HG03432 (cell line): ENCODE measurements at regions not wholly inside any gene's neighbourhood (a gene's known extent, or its start where the extent isn't known, plus 50 kb on each side); places are given as distances from the start of the nearest gene placed in this dataset.
A peak's percentile ranks its signal among the peaks of the same experiment; 100 is the strongest.
"Not testable (repeated sequence)": the region's sequence is repeated elsewhere in the genome, so short reads cannot be mapped to it uniquely, and the experiment has no call there.

Experiments used
- ATAC-seq: cut with Tn5 transposase; IDR thresholded peaks from one replicate; pipeline ENCODE4 v1.9.1; 2021; ENCODE audit warnings: mild to moderate bottlenecking, moderate library complexity; ENCODE audit not compliant: unreplicated experiment

- no peak for ATAC-seq
Observed at GRCh38 chrX:46235778-46236177, 309.4 kb downstream of the ZNF674 start.

DNA sequence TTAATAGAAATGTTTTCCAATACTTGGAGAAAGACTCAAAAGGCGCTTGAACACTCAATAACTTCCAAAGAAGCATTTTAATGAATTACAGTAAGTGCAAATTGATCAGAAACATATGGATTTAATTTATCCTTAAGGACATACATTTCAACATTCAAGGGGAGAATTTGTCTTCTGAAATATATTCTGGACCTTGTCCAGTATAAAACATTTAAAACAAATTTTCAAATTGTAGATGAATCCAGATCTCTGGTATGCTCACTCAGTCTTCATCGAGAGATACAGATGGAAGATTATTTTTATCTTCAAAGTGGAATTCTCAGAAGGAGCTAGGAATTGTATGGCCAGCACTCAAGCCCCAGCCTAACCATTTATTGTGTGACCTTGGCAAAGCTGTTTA is 310.4 kb downstream of the ZNF674 start:
- ATAC-seq = no peak

- no peak for ATAC-seq
Observed at GRCh38 chrX:46228389-46228788, 316.8 kb downstream of the ZNF674 start.

GRCh38 chrX:46226422-46226821 is 318.8 kb downstream of the ZNF674 start:
- ATAC-seq = no peak

- ATAC-seq = not testable (repeated sequence)
Observed at GRCh38 chrX:46223499-46223898, 321.7 kb downstream of the ZNF674 start.

DNA sequence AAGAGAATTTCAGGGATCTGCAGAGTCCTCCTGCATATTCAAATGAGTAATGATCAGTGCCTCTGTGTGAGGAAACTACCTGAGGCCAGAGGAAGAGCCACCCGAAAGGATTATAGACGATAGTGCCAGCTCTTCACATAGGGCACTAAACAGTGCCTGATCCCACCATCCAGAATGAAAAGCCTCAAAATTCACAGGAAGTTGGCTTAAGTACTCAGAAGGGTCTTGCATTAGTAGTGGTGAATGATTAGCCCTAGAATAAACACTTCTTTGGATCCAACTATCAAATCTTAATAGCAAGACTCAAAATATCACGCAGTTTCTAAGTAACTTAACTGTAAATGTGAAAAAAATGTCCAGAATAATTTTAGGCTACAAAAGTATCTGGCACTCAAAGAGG is 324.4 kb downstream of the ZNF674 start:
- no peak for ATAC-seq

- no peak for ATAC-seq
Observed at GRCh38 chrX:46218373-46218772, 326.8 kb downstream of the ZNF674 start.

DNA sequence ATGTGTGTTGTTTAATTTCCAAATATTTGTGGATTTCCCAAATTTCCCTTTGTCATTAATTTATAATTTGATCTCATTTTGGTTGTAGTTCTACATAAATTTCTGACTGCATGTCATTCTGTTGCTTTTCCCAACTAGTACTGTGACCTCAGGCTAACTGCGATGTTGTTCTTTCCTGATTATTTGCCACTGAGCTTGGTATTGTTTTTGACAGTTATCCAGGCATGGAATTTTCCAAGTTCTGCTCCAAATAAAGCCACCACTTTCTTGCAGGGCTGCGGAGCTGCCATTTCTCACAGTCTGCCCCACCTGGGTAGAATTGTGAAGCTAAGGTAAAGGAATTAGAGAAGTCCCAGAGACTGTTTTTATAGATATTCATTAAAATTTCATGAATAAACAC is 328.8 kb downstream of the ZNF674 start:
- ATAC-seq = no peak

GRCh38 chrX:46211079-46211478 is 334.1 kb downstream of the ZNF674 start:
- ATAC-seq = no peak

- ATAC-seq = no peak
Observed at GRCh38 chrX:46209768-46210167, 335.5 kb downstream of the ZNF674 start.

DNA sequence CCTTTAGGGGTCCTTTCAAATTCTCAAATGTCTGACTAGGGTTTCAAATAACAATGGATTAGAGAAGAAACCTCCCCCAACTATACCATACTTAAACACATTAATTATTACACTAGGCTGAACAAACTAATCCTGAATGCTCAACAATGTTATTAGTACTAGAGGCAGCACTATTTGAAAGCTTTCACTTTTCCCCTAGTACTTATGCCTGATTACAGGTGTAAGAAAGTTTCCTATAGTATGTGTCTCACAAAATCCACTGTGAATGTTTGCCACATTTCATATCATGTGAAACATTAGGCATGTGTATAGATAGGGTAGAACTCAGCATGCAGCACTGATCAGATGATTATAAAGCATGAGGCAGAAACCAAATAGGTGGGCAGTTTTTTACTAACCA is 336.2 kb downstream of the ZNF674 start:
- no peak for ATAC-seq

GRCh38 chrX:46208225-46208854 is 336.9 kb downstream of the ZNF674 start:
- peak; percentile 66 for ATAC-seq

DNA sequence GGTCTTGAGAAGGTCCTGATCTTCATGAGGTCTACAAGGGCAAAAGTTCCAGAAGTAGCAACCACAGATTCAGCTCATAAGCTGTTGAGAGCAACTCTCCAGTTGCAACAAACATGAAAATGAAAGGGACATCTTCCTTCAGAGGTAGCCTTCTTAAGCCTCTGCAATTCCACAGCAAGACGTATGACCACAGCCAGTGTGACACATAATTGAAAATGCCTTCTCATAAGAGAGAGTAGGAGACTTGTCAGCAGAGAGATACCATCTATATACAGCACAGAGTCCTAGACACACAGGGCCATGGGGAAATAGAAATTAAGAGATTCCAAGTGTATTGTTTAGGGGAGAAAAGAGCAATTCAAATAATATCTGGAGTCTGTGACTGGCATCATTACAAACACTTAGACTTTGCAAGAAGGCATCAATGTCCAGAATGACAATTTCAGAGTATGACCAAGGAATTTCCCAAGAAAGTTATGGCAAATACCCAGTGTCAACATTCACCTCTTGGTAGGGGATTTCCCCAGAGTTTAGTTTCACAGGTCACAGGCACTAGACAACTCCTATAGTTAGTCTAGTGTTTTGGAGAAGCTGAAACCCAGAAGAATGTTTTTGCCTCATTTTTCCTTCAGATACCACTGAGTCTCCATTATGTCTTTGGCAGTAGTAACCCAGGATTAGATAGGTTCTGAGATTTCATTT is 340.3 kb downstream of the ZNF674 start:
- peak; percentile 35 for ATAC-seq

- no peak for ATAC-seq
Observed at GRCh38 chrX:46202733-46203514, 342.3 kb downstream of the ZNF674 start.

- no peak for ATAC-seq
Observed at GRCh38 chrX:46200413-46200812, 344.8 kb downstream of the ZNF674 start.

DNA sequence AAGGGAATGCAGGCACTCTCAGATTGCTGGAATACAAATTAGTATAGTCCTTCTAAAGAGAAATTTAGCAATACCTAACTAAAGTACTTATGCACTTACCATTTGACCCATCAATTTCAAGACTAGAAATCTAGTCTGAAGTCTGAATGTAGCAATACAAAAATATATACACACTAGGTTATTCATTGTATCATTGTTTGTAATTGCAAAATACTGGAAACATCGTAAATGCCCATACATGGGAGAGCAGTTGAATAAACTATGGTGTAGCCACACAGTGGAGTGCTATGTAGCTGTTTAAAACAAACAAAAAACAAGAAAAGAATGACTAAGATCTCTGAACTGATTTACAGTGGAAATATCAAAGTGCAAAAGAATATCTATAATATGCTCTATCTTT is 346.4 kb downstream of the ZNF674 start:
- ATAC-seq = no peak

DNA sequence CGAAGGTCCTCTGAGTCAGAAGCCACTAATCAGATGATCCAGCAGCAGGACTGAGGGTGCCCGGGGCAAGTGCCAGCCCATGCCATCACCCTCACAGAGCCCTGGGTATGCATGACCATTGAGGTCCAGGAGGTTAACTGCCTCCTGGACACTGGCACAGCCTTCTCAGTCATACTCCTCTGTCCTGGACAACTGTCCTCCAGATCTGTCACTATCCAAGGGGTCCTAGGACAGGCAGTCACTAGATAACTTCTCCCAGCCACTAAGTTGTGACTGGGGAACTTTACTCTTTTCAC is 358.5 kb downstream of the ZNF674 start:
- not testable (repeated sequence) for ATAC-seq

- no peak for ATAC-seq
Observed at GRCh38 chrX:46185923-46186810, 359.1 kb downstream of the ZNF674 start.

DNA sequence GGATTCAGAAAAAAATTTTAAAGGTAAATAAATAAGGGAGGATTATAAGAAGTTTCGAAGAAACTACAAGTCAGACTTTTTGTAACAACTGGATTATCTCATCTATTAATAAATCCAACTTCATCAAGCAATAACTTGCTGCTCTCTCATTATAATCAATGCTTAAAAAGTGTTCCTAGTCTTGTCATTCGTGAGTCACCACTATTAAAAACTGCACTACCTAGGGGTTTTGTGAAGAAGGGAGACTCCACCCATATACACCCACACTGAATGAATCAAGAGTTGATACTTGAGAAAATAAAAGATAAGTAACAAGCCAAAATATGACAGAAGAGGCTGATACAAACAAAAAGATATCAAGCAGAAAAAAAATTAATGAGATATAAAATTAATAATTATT is 360.5 kb downstream of the ZNF674 start:
- no peak for ATAC-seq

- peak; percentile 97 for ATAC-seq
Observed at GRCh38 chrX:46180258-46180687, 364.9 kb downstream of the ZNF674 start.

DNA sequence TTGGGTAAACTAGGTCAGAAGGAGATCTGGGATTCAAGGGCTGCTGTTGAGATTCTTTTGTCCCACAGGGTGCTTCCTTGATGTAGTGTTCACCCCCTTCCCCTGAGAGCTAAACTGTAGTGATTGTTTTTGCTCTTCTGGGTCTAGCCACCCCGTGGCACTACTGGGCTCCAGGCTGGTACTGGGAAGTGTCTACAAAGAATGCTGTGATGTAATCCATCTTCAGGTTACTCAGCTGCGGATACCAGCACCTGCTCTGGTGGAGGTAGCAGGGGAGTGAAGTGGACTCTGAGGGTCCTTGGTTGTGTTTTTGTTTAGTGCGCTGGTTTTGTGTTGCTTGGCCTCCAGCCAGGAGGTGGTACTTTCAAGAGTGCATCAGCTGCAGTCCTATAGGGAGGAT is 365.5 kb downstream of the ZNF674 start:
- ATAC-seq = peak; percentile 18
